ENCODE measurements at regions not wholly inside any gene's neighbourhood (a gene's known extent, or its start where the extent isn't known, plus 50 kb on each side); places are given as distances from the start of the nearest gene placed in this dataset.

- TF ChIP-seq POLR2AphosphoS5 (IDR thresholded peaks at IDR 0.05) (no peak), SMC3 (conservative IDR thresholded peaks at IDR 0.05; ENCODE audit: poor library complexity) (no peak), RAD21 (conservative IDR thresholded peaks at IDR 0.05) (no peak), CTCF (IDR thresholded peaks at IDR 0.05; ENCODE audit: poor library complexity, severe bottlenecking) (no peak), REST (IDR thresholded peaks at IDR 0.05; ENCODE audit: borderline replicate concordance) (no peak), EZH2 (IDR thresholded peaks at IDR 0.05; ENCODE audit: borderline replicate concordance, insufficient read depth, low read length, poor library complexity, severe bottlenecking) (no peak), MXI1 (conservative IDR thresholded peaks at IDR 0.05; ENCODE audit: poor library complexity, severe bottlenecking) (no peak), TAF1 (IDR thresholded peaks at IDR 0.05; ENCODE audit: low read depth) (no peak), EP300 (conservative IDR thresholded peaks at IDR 0.05; ENCODE audit: poor library complexity, severe bottlenecking) (no peak)
- H3F3A ChIP-seq (ENCODE audit: insufficient read depth, low read length, poor library complexity, severe bottlenecking): no peaks in the 10 kb centered on the region
- H3K27me3 ChIP-seq (ENCODE audit: insufficient read depth, low read depth, low read length): no peaks in the 10 kb centered on the region
- no peak overlapping the region for H3K9ac ChIP-seq (ENCODE audit: low read length)
- H3K4me3 ChIP-seq (ENCODE audit: low read length): no peak overlapping the region
- H3K79me2 ChIP-seq (replicated peaks; ENCODE audit: insufficient read depth, low read length): no peaks in the 10 kb centered on the region
- no peaks in the 10 kb centered on the region for H3K9me3 ChIP-seq (ENCODE audit: low read length)
- H2AFZ ChIP-seq (ENCODE audit: low read depth, low read length): no peak overlapping the region
- H3K9me2 ChIP-seq (ENCODE audit: insufficient read depth, low read length): no peaks in the 10 kb centered on the region
- H3K36me3 ChIP-seq (ENCODE audit: insufficient read depth, low read length): no peaks in the 10 kb centered on the region
- no peak overlapping the region for H3K27ac ChIP-seq (ENCODE audit: low read length)
- no peak overlapping the region for H3K4me2 ChIP-seq (ENCODE audit: low read length)
- H4K20me1 ChIP-seq (ENCODE audit: insufficient read depth): no peaks in the 10 kb centered on the region
Observed at GRCh38 chr3:135908225-135908624, 57.3 kb upstream of the PPP2R3A start.

- Histone ChIP-seq H2AFZ (ENCODE audit: low read depth, low read length) (no peak overlapping the region), H3K4me3 (ENCODE audit: low read length) (no peak overlapping the region), H3F3A (ENCODE audit: insufficient read depth, low read length, poor library complexity, severe bottlenecking) (no peaks in the 10 kb centered on the region), H4K20me1 (ENCODE audit: insufficient read depth) (no peaks in the 10 kb centered on the region), H3K36me3 (ENCODE audit: insufficient read depth, low read length) (no peaks in the 10 kb centered on the region), H3K79me2 (replicated peaks; ENCODE audit: insufficient read depth, low read length) (no peaks in the 10 kb centered on the region), H3K9me3 (ENCODE audit: low read length) (no peaks in the 10 kb centered on the region), H3K27me3 (ENCODE audit: insufficient read depth, low read depth, low read length) (no peaks in the 10 kb centered on the region), H3K4me2 (ENCODE audit: low read length) (no peak overlapping the region), H3K27ac (ENCODE audit: low read length) (no peak overlapping the region), H3K9ac (ENCODE audit: low read length) (no peak overlapping the region), H3K9me2 (ENCODE audit: insufficient read depth, low read length) (no peaks in the 10 kb centered on the region)
- TF ChIP-seq TAF1 (IDR thresholded peaks at IDR 0.05; ENCODE audit: low read depth) (no peak), SMC3 (conservative IDR thresholded peaks at IDR 0.05; ENCODE audit: poor library complexity) (no peak), EP300 (conservative IDR thresholded peaks at IDR 0.05; ENCODE audit: poor library complexity, severe bottlenecking) (no peak), MXI1 (conservative IDR thresholded peaks at IDR 0.05; ENCODE audit: poor library complexity, severe bottlenecking) (no peak), EZH2 (IDR thresholded peaks at IDR 0.05; ENCODE audit: borderline replicate concordance, insufficient read depth, low read length, poor library complexity, severe bottlenecking) (no peak), REST (IDR thresholded peaks at IDR 0.05; ENCODE audit: borderline replicate concordance) (no peak), RAD21 (conservative IDR thresholded peaks at IDR 0.05) (no peak)
Observed at GRCh38 chr3:135908737-135909136, 56.8 kb upstream of the PPP2R3A start.

Data from neural cell (in vitro differentiated cells).